ENCODE measurements at regions not wholly inside any gene's neighbourhood (a gene's known extent, or its start where the extent isn't known, plus 50 kb on each side); places are given as distances from the start of the nearest gene placed in this dataset.
A peak's percentile ranks its signal among the peaks of the same experiment; 100 is the strongest.

GRCh38 chr12:75665216-75665615, 153.8 kb upstream of the KRR1 start:
- intact Hi-C loops (cut with DNase I), result no loop called here
- Histone ChIP-seq H3K36me3 (no peaks in the 10 kb centered on the region), H3K27me3 (replicated peaks; ENCODE audit: insufficient read depth) (no peaks in the 10 kb centered on the region), H3K27ac (no peak overlapping the region), H3K4me3 (no peak overlapping the region), H3K9me3 (no peaks in the 10 kb centered on the region), H3K4me1 (replicated peaks) (no peaks in the 10 kb centered on the region)
- no peak for DNase-seq (ENCODE audit: low spot score)
- WGBS, result 59% methylated on average over 2 of the region's 2 CpGs
- no peak for TF ChIP-seq POLR2AphosphoS5 (IDR thresholded peaks at IDR 0.05)
- TF ChIP-seq CTCF (IDR thresholded peaks at IDR 0.05), result no peak
- no peak for TF ChIP-seq POLR2A (IDR thresholded peaks at IDR 0.05)

- WGBS, result 45% methylated on average over 2 of the region's 2 CpGs
These were observed 151.2 kb upstream of the KRR1 start for GRCh38 chr12:75662511-75663159.

GRCh38 chr12:75661908-75662307, 150.5 kb upstream of the KRR1 start:
- Histone ChIP-seq H3K27me3 (replicated peaks; ENCODE audit: insufficient read depth) (no peaks in the 10 kb centered on the region), H3K9me3 (no peaks in the 10 kb centered on the region), H3K4me1 (replicated peaks) (no peaks in the 10 kb centered on the region), H3K27ac (no peak overlapping the region), H3K36me3 (no peaks in the 10 kb centered on the region), H3K4me3 (no peak overlapping the region)
- WGBS, result 6% methylated on average over 1 of the region's 1 CpG
- TF ChIP-seq CTCF (IDR thresholded peaks at IDR 0.05) (no peak), POLR2A (IDR thresholded peaks at IDR 0.05) (no peak)
- DNase-seq (ENCODE audit: low spot score), result no peak
- intact Hi-C loops (cut with DNase I), result no loop called here

More at GRCh38 chr12:75662511-75663159, 151.2 kb upstream of the KRR1 start:
- H3K9me3 ChIP-seq, result no peaks in the 10 kb centered on the region
- intact Hi-C loops (cut with DNase I), result no loop called here
- no peaks in the 10 kb centered on the region for H3K27me3 ChIP-seq (replicated peaks; ENCODE audit: insufficient read depth)
- no peak overlapping the region for H3K4me3 ChIP-seq
- no peak for TF ChIP-seq CTCF (IDR thresholded peaks at IDR 0.05)
- no peak for TF ChIP-seq POLR2A (IDR thresholded peaks at IDR 0.05)
- TF ChIP-seq POLR2AphosphoS5 (IDR thresholded peaks at IDR 0.05), result no peak
- no peak for DNase-seq (ENCODE audit: low spot score)
- H3K4me1 ChIP-seq (replicated peaks), result no peaks in the 10 kb centered on the region
- no peak overlapping the region for H3K27ac ChIP-seq
- H3K36me3 ChIP-seq, result no peaks in the 10 kb centered on the region

- Histone ChIP-seq H3K4me1 (replicated peaks) (no peaks in the 10 kb centered on the region), H3K27ac (no peak overlapping the region), H3K27me3 (replicated peaks; ENCODE audit: insufficient read depth) (no peaks in the 10 kb centered on the region), H3K9me3 (no peaks in the 10 kb centered on the region), H3K36me3 (no peaks in the 10 kb centered on the region), H3K4me3 (no peak overlapping the region)
- no peak for DNase-seq (ENCODE audit: low spot score)
- 88% methylated on average over 3 of the region's 3 CpGs for WGBS
- TF ChIP-seq POLR2A (IDR thresholded peaks at IDR 0.05) (no peak), POLR2AphosphoS5 (IDR thresholded peaks at IDR 0.05) (no peak), CTCF (IDR thresholded peaks at IDR 0.05) (no peak)
- intact Hi-C loops (cut with DNase I), result no loop called here
These were observed 149.5 kb upstream of the KRR1 start for GRCh38 chr12:75660805-75661404.

GRCh38 chr12:75660107-75660530, 148.7 kb upstream of the KRR1 start:
- Histone ChIP-seq H3K27me3 (replicated peaks; ENCODE audit: insufficient read depth) (no peaks in the 10 kb centered on the region), H3K27ac (peak overlapping the region in 1 of 2 donors; percentile 13)

More at GRCh38 chr12:75660107-75660530, 148.7 kb upstream of the KRR1 start:
- H3K4me1 ChIP-seq (replicated peaks), result no peaks in the 10 kb centered on the region
- no peak for DNase-seq (ENCODE audit: low spot score)
- H3K4me3 ChIP-seq, result no peak overlapping the region
- WGBS, result 17% methylated on average over 4 of the region's 4 CpGs
- TF ChIP-seq POLR2A (IDR thresholded peaks at IDR 0.05) (no peak), CTCF (IDR thresholded peaks at IDR 0.05) (no peak), POLR2AphosphoS5 (IDR thresholded peaks at IDR 0.05) (peak; percentile 18)
- intact Hi-C loops (cut with DNase I), result no loop called here
- H3K36me3 ChIP-seq, result no peaks in the 10 kb centered on the region
- no peaks in the 10 kb centered on the region for H3K9me3 ChIP-seq

Measured in prostate gland (tissue), 2 donors.